ENCODE measurements at regions not wholly inside any gene's neighbourhood (a gene's known extent, or its start where the extent isn't known, plus 50 kb on each side); places are given as distances from the start of the nearest gene placed in this dataset.
"Not testable (repeated sequence)": the region's sequence is repeated elsewhere in the genome, so short reads cannot be mapped to it uniquely, and the experiment has no call there.

DNA sequence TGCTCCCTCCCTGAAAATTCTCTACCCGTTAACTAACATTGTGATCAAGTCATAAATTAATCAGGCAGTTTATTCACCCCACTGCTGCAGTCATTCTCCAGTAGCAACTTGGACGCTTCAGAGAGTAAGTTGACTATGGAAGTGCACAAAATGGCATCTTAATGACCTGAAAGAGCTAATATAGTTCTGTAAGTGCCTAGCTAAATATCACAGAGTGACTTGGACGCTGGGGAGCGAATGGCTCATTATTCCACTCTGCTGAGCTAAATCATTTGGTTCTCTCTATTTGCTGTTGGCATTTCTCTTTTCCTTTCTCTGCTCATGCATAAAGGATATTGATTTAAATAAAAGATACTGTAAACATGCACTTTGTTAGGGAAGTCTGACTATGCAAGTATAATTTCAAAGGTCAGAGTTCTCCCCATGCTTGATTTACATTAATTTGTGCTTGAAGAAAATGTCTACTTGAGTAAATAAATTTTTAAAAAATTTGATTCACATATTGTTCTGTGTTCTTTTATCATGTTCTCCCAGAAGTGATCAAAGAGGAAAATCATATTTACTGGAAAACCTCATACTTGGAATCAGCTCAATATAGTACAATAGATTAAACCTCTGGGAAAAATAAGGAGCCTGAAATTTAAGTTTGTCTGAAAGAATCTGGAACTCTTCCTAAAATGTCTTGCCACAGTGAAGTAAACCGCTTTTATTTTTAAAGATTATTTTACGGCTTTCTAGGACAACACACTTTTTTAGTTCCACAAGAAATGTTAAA is 169.5 kb upstream of the HAPLN1 start:
- Mint-ChIP-seq H3K4me3 (no peak overlapping the region), H3K9me3 (ENCODE audit: insufficient read depth) (no peaks in the 10 kb centered on the region), H3K27me3 (ENCODE audit: low read depth) (no peaks in the 10 kb centered on the region), H3K36me3 (ENCODE audit: low read depth) (no peaks in the 10 kb centered on the region), H3K27ac (no peak overlapping the region), H3K4me1 (ENCODE audit: low read depth) (no peaks in the 10 kb centered on the region)
- DNase-seq (no peak), ATAC-seq (no peak)
- ChIA-PET CTCF (interaction anchor here (1.6 kb wide), 1 partner anchor 38 kb away, joined by 3 read pairs; no protein-coding TSS in a partner anchor), POLR2A (no interaction called here)

DNA sequence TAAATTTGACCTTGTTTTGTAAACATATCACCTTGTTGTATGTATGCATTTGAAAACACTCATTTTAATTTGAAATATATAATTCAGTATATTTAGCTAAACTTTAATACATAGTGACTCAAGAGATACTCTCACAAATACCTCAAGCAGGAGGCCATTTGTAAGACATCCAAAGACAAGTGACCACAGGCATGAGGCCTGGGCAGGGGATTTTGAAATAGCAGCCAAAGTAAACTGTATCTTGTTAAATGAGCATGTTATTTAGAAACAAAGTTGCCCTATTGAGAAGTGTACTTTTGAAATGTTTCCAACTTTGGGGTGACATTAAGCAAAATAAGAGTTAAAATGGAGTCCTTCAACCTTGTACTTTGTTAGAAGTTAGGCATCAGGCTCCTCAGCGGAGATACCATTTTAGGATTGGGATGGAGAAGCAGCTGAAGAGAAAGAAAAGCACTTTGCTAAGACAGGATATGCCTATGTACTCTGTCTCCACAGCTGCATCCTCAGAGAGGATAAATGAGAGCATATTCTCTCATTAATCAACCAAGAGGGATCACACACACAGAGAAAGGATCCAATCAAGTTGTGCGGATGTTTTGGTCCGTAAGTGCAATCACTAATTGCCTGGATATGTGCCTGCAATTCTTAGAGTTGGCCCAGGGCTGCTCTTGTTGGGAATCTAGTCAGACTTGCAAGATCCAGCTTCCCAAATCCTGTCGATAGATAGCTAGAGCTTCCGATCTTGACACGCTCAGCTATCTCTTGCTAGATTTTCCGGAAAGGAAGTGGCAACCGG is 157.5 kb upstream of the HAPLN1 start:
- DNase-seq (no peak), ATAC-seq (no peak)
- Mint-ChIP-seq H3K36me3 (ENCODE audit: low read depth) (no peaks in the 10 kb centered on the region), H3K4me1 (ENCODE audit: low read depth) (no peaks in the 10 kb centered on the region), H3K4me3 (no peak overlapping the region), H3K27me3 (ENCODE audit: low read depth) (no peaks in the 10 kb centered on the region), H3K9me3 (ENCODE audit: insufficient read depth) (no peaks in the 10 kb centered on the region), H3K27ac (no peak overlapping the region)
- POLR2A ChIA-PET: no interaction called here
- CTCF ChIA-PET: no interaction called here

DNA sequence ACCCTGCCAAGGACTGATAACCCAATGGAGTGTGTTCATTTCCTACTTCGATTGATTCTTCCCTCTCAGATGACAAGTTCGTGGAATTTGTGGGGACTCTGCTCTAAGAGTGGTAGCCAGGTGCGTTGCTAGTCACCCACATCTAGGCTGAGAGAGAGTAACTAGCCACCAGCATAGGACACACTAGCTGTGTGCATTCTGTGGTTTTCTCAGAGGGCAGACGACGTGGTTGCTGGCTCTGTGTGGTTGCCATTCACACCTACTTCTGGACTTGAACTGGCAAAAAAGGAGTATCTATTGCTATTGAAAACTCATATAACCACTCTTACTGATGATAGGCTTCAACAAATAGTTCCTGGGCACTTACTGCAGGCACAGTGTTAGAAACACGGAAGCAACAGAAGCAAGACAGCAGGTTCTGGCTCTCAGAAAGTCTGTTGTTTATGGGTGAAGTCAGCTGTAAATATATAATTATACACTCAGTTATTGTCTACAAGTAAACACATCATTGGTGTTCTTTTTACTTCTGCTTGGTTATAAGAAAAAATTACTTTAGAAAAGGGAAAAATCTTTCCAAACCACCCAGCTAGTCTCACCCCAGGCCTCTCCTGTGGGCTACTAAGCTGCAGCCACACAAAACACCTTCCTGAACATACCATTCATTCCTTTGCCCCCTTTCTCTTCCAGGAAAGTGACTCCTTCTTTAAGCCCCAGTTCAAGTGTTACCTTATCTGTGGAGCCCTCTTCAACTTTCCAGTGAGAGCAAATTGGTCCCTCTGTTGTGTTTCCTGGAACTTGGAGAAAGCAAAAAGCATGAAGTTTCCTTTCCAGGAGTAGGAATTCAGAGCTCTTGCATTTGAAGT is 151.1 kb upstream of the HAPLN1 start:
- H3K4me1 Mint-ChIP-seq (ENCODE audit: low read depth): no peaks in the 10 kb centered on the region
- no peaks in the 10 kb centered on the region for H3K27me3 Mint-ChIP-seq (ENCODE audit: low read depth)
- no peaks in the 10 kb centered on the region for H3K9me3 Mint-ChIP-seq (ENCODE audit: insufficient read depth)
- no peak for ATAC-seq
- POLR2A ChIA-PET: no interaction called here
- H3K4me3 Mint-ChIP-seq: no peak overlapping the region
- H3K36me3 Mint-ChIP-seq (ENCODE audit: low read depth): no peaks in the 10 kb centered on the region
- no peak overlapping the region for H3K27ac Mint-ChIP-seq
- no peak for DNase-seq
- CTCF ChIA-PET: no interaction called here

DNA sequence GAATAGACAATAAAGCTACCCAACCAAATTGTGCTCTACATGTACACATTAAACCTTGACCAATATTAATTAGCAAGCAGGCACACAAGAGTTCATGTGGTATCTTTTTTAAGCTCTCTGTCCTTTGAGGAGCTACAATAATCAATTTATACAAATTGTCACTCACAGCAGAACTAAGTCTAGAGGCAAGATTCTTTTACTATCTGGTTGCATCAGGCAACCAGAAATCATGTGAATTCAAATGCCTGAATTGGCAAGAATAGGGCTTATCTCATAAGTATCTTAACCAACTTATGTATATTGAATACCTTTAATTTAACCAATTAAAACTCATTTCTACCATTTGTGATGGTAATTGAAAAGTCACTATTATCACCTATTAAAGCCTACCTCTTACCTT is 145.5 kb upstream of the HAPLN1 start:
- Mint-ChIP-seq H3K27me3 (ENCODE audit: low read depth) (no peaks in the 10 kb centered on the region), H3K36me3 (ENCODE audit: low read depth) (no peaks in the 10 kb centered on the region), H3K4me1 (ENCODE audit: low read depth) (no peaks in the 10 kb centered on the region), H3K9me3 (ENCODE audit: insufficient read depth) (no peaks in the 10 kb centered on the region), H3K27ac (no peak overlapping the region), H3K4me3 (no peak overlapping the region)
- CTCF ChIA-PET: no interaction called here
- DNase-seq: no peak
- POLR2A ChIA-PET: no interaction called here
- ATAC-seq: no peak

DNA sequence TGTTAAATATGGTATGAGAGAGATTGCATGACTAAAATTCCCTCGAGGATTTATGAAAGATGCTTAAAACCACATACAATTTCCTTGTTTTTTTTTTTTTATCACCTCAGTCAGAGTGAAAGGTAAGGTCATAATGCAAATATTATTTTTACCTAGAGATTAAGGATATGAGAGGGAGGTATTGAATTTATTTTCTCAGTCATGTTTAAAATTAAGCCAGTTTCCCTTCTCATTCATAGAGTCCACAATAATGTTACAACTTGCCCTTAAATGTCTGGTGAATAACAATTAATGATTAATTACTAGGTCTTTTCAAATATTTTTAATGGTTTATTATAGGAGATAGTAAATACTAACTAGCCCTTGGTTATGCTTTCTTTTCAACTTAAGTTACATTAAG is 144.9 kb upstream of the HAPLN1 start:
- Mint-ChIP-seq H3K4me3 (no peak overlapping the region), H3K9me3 (ENCODE audit: insufficient read depth) (no peaks in the 10 kb centered on the region), H3K4me1 (ENCODE audit: low read depth) (no peaks in the 10 kb centered on the region), H3K27ac (no peak overlapping the region), H3K27me3 (ENCODE audit: low read depth) (no peaks in the 10 kb centered on the region), H3K36me3 (ENCODE audit: low read depth) (no peaks in the 10 kb centered on the region)
- ATAC-seq (no peak), DNase-seq (no peak)
- CTCF ChIA-PET: no interaction called here
- POLR2A ChIA-PET: no interaction called here

DNA sequence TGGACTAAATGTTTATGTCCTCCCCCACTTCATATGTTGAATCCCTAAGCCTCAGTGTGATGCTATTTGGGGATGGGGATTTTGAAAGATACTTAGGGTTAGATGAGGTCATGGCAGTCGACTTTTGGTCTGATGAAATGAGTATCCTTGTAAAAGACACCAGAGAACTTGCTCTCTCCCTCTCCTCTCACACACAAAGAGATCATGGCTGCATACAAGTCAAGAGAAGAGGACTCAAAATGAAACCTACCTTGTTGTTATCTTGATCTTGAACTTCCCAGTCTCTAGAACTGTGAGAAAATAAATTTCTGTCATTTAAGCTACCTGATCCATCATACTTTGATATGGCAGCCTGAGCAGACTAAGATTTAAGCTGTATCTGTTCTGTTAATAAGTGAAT is 144.0 kb upstream of the HAPLN1 start:
- H3K27ac Mint-ChIP-seq: no peak overlapping the region
- no peak overlapping the region for H3K4me3 Mint-ChIP-seq
- H3K9me3 Mint-ChIP-seq (ENCODE audit: insufficient read depth): no peaks in the 10 kb centered on the region

DNA sequence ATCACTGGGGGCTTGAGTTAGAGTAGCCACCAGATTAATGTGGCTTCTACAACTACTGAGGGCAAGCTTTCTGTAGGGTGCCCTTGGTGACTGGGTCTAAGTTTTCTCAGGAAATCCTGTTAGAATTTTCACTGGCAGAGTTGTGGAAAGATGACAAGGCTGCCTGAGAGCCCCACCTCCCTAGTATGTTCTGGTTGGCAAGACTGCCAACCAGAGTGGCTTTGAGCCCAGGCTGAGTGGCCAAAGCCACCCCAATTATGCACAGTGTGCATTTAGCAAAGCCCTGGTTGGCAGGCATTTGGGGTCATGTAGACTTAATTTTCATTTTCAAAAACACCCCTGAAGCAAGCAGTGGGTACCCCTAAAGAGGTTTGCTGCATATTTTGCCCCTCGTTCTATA is 136.7 kb upstream of the HAPLN1 start:
- ATAC-seq (no peak), DNase-seq (no peak)
- no peaks in the 10 kb centered on the region for H3K4me1 Mint-ChIP-seq (ENCODE audit: low read depth)
- no peaks in the 10 kb centered on the region for H3K36me3 Mint-ChIP-seq (ENCODE audit: low read depth)
- ChIA-PET POLR2A (no interaction called here), CTCF (no interaction called here)
- no peak overlapping the region for H3K27ac Mint-ChIP-seq
- H3K4me3 Mint-ChIP-seq: no peak overlapping the region
- no peaks in the 10 kb centered on the region for H3K9me3 Mint-ChIP-seq (ENCODE audit: insufficient read depth)
- H3K27me3 Mint-ChIP-seq (ENCODE audit: low read depth): peaks cover 6% of the 10 kb centered on the region

More for the DNA sequence above, 144.0 kb upstream of the HAPLN1 start:
- ATAC-seq: no peak
- Mint-ChIP-seq H3K4me1 (ENCODE audit: low read depth) (no peaks in the 10 kb centered on the region), H3K36me3 (ENCODE audit: low read depth) (no peaks in the 10 kb centered on the region), H3K27me3 (ENCODE audit: low read depth) (no peaks in the 10 kb centered on the region)
- no peak for DNase-seq
- ChIA-PET POLR2A (no interaction called here), CTCF (no interaction called here)

DNA sequence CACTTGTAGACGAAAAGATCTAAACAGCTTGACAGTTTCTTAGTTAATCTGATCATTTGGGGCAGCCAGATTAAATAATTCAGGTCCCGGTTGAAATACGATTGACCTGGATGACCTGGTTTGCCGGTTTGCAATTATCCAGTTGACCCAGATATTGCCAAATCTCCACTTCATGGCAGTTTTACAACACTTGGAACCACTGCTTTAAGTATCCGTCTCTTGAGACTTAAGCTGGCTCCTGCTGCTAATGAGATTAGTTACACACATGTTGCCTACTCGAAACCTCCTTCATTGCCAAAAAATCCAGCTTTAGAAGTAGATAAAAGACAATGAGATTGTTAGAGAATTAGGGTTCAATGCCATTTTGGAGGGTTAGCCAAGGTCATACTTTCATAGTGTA is 136.2 kb upstream of the HAPLN1 start:
- ChIA-PET POLR2A (no interaction called here), CTCF (no interaction called here)

DNA sequence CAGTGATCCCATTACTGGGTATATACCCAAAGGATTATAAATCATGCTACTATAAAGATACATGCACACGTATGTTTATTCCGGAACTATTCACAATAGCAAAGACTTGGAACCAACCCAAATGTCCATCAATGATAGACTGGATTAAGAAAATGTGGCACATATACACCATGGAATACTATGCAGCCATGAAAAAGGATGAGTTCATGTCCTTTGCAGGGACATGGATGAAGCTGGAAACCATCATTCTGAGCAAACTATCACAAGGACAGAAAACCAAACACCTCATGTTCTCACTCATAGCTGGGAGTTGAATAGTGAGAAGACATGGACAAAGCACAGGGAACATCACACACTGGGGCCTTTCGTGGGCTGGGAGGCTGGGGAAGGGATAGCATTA is 129.8 kb upstream of the HAPLN1 start:
- CTCF ChIA-PET; DNase-seq; H3K27ac Mint-ChIP-seq; POLR2A ChIA-PET; ATAC-seq; H3K4me3 Mint-ChIP-seq; H3K9me3 Mint-ChIP-seq (ENCODE audit: insufficient read depth); H3K27me3 Mint-ChIP-seq (ENCODE audit: low read depth); H3K36me3 Mint-ChIP-seq (ENCODE audit: low read depth): not testable (repeated sequence)
- H3K4me1 Mint-ChIP-seq (ENCODE audit: low read depth): peaks cover 12% of the 10 kb centered on the region

More for the DNA sequence above, 136.2 kb upstream of the HAPLN1 start:
- no peaks in the 10 kb centered on the region for H3K9me3 Mint-ChIP-seq (ENCODE audit: insufficient read depth)
- no peaks in the 10 kb centered on the region for H3K4me1 Mint-ChIP-seq (ENCODE audit: low read depth)
- no peak for ATAC-seq
- peaks cover 6% of the 10 kb centered on the region for H3K27me3 Mint-ChIP-seq (ENCODE audit: low read depth)
- H3K27ac Mint-ChIP-seq: no peak overlapping the region
- no peak overlapping the region for H3K4me3 Mint-ChIP-seq
- no peak for DNase-seq
- no peaks in the 10 kb centered on the region for H3K36me3 Mint-ChIP-seq (ENCODE audit: low read depth)

DNA sequence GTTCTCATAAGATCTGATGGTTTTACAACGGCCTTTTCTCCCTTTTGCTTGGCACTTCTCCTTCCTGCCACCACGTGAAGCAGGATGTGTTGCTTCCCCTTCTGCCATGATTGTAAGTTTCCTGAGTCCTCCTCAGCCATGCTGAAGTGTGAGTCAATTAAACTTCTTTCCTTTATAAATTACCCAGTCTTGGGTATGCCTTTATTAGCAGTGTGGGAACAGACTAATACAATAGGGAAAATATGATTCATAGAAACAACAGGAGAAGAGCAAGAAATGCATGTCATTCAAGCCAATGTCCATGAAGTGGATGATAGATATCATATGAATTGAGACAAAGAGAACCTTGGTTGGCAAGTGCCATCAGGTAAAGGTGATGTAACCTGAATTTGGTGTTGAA is 128.3 kb upstream of the HAPLN1 start:
- Mint-ChIP-seq H3K4me3 (no peak overlapping the region), H3K9me3 (ENCODE audit: insufficient read depth) (no peaks in the 10 kb centered on the region), H3K36me3 (ENCODE audit: low read depth) (peaks cover 2% of the 10 kb centered on the region), H3K27me3 (ENCODE audit: low read depth) (no peaks in the 10 kb centered on the region), H3K4me1 (ENCODE audit: low read depth) (peaks cover 23% of the 10 kb centered on the region), H3K27ac (no peak overlapping the region)
- ATAC-seq (no peak), DNase-seq (no peak)
- ChIA-PET CTCF (no interaction called here), POLR2A (no interaction called here)

DNA sequence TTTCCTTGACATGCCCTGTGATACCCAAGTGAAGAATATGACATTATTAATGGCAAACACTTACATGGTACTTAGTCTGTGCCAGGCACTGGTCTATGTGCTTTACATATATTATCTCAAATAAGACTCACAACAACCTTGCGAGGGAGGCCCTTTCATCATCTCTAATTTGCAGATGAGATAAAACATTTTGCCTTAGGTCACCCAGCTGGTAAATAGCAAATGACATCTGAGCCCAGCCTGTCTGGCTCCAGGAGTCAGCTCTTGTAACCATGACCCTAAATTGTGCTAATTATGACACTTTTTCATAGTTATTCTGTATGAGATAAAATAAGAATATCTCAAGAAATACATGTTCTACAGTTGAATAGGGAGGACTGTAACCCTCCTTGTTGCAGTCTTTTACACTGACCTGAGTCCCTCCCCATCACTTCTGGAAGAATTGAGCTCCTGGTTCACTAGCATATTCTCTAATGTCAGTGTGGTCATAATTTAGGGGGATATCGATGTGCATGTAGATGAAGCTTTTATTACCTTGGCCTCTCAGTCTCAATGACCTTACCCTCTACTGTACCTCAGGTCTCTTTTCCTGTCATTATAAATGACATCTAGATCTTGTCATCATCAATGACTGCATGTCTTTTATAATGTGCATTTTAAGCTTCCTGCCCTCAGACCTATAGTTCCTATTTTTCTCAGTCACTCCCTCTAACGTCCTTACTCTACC is 126.1 kb upstream of the HAPLN1 start:
- no peak overlapping the region for H3K27ac Mint-ChIP-seq
- ChIA-PET POLR2A (no interaction called here), CTCF (no interaction called here)
- H3K4me3 Mint-ChIP-seq: no peak overlapping the region
- no peaks in the 10 kb centered on the region for H3K9me3 Mint-ChIP-seq (ENCODE audit: insufficient read depth)
- peaks cover 2% of the 10 kb centered on the region for H3K27me3 Mint-ChIP-seq (ENCODE audit: low read depth)
- H3K4me1 Mint-ChIP-seq (ENCODE audit: low read depth): peaks cover 24% of the 10 kb centered on the region
- H3K36me3 Mint-ChIP-seq (ENCODE audit: low read depth): peaks cover 2% of the 10 kb centered on the region
- no peak for ATAC-seq
- no peak for DNase-seq
